HFFc6 (cell line): ENCODE measurements at regions not wholly inside any gene's neighbourhood (a gene's known extent, or its start where the extent isn't known, plus 50 kb on each side); places are given as distances from the start of the nearest gene placed in this dataset.

Source experiments
- DNase-seq: peaks from one replicate; pipeline ENCODE4 v3.0.0-alpha.2; 2018
- H3K27ac Mint-ChIP-seq: 2 replicates; pipeline ENCODE4 v1.8.0; 2020; ENCODE audit warnings: mild to moderate bottlenecking, mixed read lengths
- H3K27me3 Mint-ChIP-seq: 2 replicates; pipeline ENCODE4 v1.8.0; 2021; ENCODE audit warnings: mild to moderate bottlenecking, moderate library complexity, mixed read lengths; ENCODE audit not compliant: insufficient read depth
- H3K36me3 Mint-ChIP-seq: 2 replicates; pipeline ENCODE4 v1.8.0; 2021; ENCODE audit warnings: low read depth, mixed read lengths
- H3K4me1 Mint-ChIP-seq: 2 replicates; pipeline ENCODE4 v1.8.0; 2020; ENCODE audit warnings: low read depth, mixed read lengths
- H3K4me3 Mint-ChIP-seq: 2 replicates; pipeline ENCODE4 v1.8.0; 2020; ENCODE audit warnings: mild to moderate bottlenecking, moderate library complexity, mixed read lengths
- H3K9me3 Mint-ChIP-seq: 2 replicates; pipeline ENCODE4 v1.8.0; 2020; ENCODE audit warnings: mild to moderate bottlenecking, mixed read lengths
- CTCF ChIP-seq: fragments of 200-600 bp; sonication (generic); IDR thresholded peaks from 2 replicates; pipeline ENCODE4 v1.5.0; 2021; ENCODE audit warnings: antibody characterized with exemption, mild to moderate bottlenecking

GRCh38 chr10:110389255-110389654, 84.5 kb upstream of the SMNDC1 start:
- no peak for DNase-seq
- no peaks in the 10 kb centered on the region for H3K36me3 Mint-ChIP-seq

GRCh38 chr10:110391541-110391940, 86.8 kb upstream of the SMNDC1 start:
- no peaks in the 10 kb centered on the region for H3K9me3 Mint-ChIP-seq
- no peak overlapping the region for H3K4me3 Mint-ChIP-seq
- no peak overlapping the region for H3K27ac Mint-ChIP-seq
- no peaks in the 10 kb centered on the region; the same call in 1 of the 2 replicates for H3K27me3 Mint-ChIP-seq
- no peaks in the 10 kb centered on the region for H3K36me3 Mint-ChIP-seq
- peaks cover 53% of the 10 kb centered on the region for H3K4me1 Mint-ChIP-seq
- no peak for DNase-seq
- no peak for TF ChIP-seq CTCF

More at GRCh38 chr10:110389255-110389654, 84.5 kb upstream of the SMNDC1 start:
- no peak for TF ChIP-seq CTCF
- Mint-ChIP-seq H3K27ac (no peak overlapping the region), H3K4me3 (no peak overlapping the region), H3K4me1 (peaks cover 41% of the 10 kb centered on the region), H3K27me3 (no peaks in the 10 kb centered on the region; the same call in 1 of the 2 replicates), H3K9me3 (no peaks in the 10 kb centered on the region)

- Mint-ChIP-seq H3K27ac (no peak overlapping the region), H3K4me1 (peaks cover 54% of the 10 kb centered on the region), H3K27me3 (no peaks in the 10 kb centered on the region; the same call in 1 of the 2 replicates), H3K9me3 (no peaks in the 10 kb centered on the region), H3K36me3 (no peaks in the 10 kb centered on the region), H3K4me3 (no peak overlapping the region)
- DNase-seq = no peak
- TF ChIP-seq CTCF = no peak
Observed at GRCh38 chr10:110392121-110392520, 87.4 kb upstream of the SMNDC1 start.

GRCh38 chr10:110392868-110393740, 88.4 kb upstream of the SMNDC1 start:
- peak; percentile 41 for DNase-seq
- H3K27ac Mint-ChIP-seq = peak overlapping the region; percentile 81
- H3K9me3 Mint-ChIP-seq = no peaks in the 10 kb centered on the region
- H3K4me1 Mint-ChIP-seq = peaks cover 54% of the 10 kb centered on the region
- peak overlapping the region; percentile 39; the same call in 1 of the 2 replicates for H3K4me3 Mint-ChIP-seq
- TF ChIP-seq CTCF = no peak
- H3K27me3 Mint-ChIP-seq = no peaks in the 10 kb centered on the region; the same call in 1 of the 2 replicates
- no peaks in the 10 kb centered on the region for H3K36me3 Mint-ChIP-seq

GRCh38 chr10:110393866-110394265, 89.1 kb upstream of the SMNDC1 start:
- H3K27ac Mint-ChIP-seq = peak overlapping the region; percentile 9
- H3K36me3 Mint-ChIP-seq = no peaks in the 10 kb centered on the region
- H3K4me3 Mint-ChIP-seq = no peak overlapping the region
- H3K27me3 Mint-ChIP-seq = no peaks in the 10 kb centered on the region; the same call in 1 of the 2 replicates
- no peak for DNase-seq
- H3K4me1 Mint-ChIP-seq = peaks cover 54% of the 10 kb centered on the region
- H3K9me3 Mint-ChIP-seq = no peaks in the 10 kb centered on the region
- TF ChIP-seq CTCF = no peak
